CD4-positive, alpha-beta T cell treated with Interferon gamma for 1 hour (primary cell): ENCODE measurements at regions not wholly inside any gene's neighbourhood (a gene's known extent, or its start where the extent isn't known, plus 50 kb on each side); places are given as distances from the start of the nearest gene placed in this dataset.
"Not testable (repeated sequence)": the region's sequence is repeated elsewhere in the genome, so short reads cannot be mapped to it uniquely, and the experiment has no call there.

Source experiments
- DNase-seq: peaks from one replicate; pipeline ENCODE4 v3.0.0-alpha.2; 2020

GRCh38 chr7:79619216-79619615 is 165.7 kb upstream of the MAGI2 start:
- DNase-seq, result no peak

DNA sequence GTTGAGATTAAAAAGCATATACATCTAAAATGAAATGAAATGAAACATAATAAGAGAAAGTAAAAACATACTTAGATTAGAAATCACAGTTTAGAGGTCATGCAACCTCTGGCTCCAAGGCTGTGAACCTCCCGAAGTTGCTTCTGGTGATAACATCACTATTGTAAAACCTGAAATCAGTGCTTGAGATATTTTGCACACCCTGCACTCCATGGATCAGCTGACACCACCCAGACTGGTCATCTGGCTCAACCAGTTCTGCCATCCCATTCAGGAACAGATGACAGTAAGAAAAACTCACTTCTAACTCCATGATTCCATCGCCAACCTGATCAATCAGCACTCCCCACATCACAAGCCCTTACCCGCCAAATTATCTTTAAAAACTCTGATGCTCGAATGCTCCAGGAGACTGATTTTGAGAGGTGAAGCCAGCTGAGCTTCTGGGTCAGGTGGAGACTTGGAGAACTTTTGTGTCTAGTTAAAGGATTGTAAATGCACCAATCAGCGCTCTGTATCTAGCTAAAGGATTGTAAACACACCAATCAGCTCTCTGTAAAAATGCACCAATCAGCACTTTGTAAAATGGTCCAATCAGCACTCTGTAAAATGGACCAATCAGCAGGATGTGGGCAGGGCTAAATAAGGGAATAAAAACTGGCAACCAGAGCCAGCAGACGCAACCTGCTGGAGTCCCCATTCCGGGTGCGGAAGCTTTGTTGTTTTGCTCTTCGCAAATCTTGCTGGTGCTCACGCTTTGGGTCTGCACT is 162.6 kb upstream of the MAGI2 start:
- DNase-seq, result no peak

DNA sequence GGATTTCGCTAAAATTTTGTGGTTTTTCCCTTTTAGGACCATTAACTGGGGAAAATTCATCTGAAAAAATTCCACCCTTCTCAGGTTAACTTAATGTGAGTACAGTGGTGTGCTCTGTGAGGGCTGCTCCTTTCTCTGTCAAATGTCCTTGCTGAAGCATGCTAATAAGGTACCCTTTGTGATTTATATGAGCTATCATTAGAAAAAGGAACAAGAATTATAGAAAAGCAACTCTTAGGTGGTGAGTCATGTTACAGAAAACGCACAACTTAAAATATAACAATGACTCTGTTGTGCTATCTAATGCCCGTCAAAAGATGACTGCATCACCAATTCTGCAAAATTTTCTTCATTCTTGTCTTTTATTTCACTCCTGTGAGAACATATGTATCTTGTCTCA is 162.0 kb upstream of the MAGI2 start:
- DNase-seq, result no peak

DNA sequence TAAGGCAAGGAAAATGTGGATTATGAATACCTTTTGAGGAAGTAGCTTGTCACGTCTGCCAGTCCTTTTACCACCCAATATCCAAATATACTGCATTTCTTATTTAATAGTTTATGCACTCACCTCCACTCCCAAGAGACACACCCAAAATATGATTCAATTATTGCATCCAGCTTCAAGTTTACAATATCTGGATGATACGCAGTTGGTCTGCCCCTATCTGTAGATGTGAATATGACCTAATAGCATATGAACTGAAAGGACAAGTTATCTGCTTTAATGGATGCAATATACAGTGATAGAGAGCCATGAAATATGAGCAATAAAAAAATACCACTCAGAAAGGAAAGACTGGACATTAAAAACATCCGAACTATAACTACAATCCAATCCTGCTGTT is 159.4 kb upstream of the MAGI2 start:
- no peak for DNase-seq

- no peak for DNase-seq
These were observed 158.6 kb upstream of the MAGI2 start for GRCh38 chr7:79612022-79612421.

DNA sequence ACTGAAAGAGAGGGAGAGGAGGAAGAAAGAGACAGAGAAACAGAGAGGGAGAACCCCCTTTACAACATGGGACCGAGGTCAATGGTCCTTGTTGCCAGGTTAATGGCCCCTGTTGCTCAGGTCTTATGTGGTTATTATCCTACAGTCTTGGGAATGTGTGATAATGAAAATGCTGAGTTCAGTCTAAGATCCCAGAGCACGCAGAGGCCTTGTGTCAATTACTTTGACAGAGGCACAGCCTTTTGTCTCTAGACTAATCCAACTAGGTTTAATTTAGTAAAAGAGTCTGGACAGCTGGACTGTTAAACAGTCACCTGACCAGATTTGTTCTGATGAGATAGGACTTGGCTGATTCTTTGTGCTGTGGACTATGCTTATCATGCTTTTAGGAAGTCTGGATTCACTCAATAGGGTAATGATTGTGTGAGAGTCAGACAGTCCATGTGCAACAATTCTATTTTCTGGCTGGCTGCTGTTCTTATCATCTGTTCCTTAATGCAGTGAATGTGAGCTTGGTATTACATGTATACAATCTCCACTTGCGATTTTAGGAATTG is 157.4 kb upstream of the MAGI2 start:
- no peak for DNase-seq

- DNase-seq, result no peak
These were observed 156.8 kb upstream of the MAGI2 start for GRCh38 chr7:79610313-79610712.

GRCh38 chr7:79608005-79608404 is 154.5 kb upstream of the MAGI2 start:
- no peak for DNase-seq

DNA sequence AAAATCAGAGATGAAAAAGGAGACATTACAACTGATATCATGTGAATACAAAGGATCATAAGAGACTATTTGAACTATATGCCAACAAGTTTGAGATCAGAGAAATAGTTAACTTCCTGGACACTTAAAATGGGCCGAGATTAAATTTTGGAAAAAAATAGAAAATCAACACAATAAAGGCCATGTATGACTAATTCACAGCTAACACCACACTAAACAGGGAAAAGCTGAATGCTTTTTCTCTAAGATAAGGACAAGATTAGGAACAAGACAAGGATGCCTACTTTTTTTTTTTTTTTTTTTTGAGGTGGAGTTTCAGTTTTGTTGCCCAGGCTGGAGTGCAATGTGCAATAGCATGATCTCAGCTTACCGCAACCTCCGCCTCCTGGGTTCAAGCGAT is 151.4 kb upstream of the MAGI2 start:
- DNase-seq, result no peak

DNA sequence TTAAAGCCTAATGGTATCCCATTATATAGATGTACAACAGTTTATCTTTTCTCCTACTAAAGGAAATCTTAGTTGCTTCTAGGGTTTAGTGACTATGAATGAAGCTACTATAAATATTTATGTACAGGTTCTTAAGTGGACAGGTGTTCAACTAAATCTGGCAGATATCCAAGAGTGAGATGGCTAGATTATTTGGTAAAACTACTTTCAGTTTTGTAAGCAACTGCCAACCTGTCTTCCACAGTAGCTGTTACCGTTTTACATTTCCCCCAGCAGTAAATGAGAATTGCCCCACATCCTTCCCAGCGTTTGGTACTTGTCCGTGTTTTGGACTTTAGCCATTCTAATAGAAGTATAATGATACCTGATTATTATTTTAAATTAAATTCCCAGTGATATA is 144.9 kb upstream of the MAGI2 start:
- DNase-seq, result no peak

DNA sequence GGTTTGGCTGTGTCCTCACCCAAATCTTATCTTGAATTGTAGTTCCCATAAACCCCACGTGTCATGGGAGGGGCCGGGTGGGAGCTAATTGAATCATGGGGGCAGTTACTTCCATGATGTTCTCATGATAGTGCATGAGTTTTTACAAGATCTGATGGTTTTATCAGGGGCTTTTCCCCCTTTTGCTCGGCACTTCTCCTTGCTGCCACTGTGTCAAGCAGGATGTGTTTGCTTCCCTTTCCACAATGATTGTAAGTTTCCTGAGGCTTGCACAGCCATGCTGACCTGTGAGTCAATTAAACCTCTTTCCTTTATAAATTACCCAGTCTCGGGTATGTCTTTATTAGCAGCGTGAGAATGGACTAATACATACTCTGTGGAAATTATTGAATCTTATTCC is 141.2 kb upstream of the MAGI2 start:
- DNase-seq, result not testable (repeated sequence)

DNA sequence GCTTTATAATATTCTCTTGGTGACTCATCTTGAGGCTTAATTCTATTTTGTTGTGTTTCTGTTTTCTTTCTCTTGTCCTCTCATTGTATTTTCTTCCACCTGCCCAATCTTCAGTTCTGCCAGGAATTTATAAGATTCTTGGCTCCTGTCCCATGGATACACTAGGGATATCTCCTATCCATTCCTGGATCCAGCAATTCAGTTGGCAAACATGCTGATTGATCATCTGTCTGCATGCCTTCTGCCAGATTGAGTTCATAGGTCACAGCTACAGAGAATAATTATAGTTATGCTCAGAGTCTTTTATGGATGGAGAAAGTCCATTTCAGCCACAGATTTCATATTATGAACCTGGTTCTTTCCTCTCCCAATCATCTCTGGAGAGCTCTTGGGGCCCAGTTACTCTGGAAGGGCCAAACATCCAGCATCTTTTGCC is 140.4 kb upstream of the MAGI2 start:
- no peak for DNase-seq

DNA sequence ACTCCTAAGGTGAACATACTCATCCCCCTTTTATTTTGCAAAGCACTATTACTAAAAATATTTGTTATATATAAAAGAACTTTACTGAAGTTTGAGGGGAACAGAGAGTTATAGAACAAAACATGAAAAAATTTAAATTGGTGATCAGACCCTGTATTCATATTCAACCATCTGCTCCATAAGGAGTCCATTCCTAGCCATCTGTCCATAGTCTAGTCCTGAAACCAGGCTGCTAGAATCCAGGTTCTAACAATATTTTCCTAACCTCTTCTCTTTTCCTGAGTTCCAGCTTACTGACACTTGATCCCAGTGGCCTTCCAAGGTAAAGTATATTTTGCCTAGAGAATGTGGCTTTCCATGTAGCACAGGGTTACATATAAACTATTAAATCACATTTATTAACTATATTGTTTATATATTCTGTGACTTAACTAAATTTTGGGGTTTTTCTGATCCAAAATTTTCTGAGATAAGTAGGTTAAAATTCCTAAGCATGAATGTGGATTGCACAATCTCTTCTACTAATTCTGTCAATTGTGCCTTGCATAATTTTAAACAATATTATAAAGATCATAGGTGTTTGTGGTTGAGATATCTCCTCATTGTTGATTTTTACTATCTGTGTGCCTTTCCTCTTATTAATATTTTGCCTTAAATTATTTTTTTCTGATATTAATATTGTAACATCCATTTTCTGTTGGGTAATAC is 137.6 kb upstream of the MAGI2 start:
- no peak for DNase-seq

GRCh38 chr7:79590391-79590790 is 136.9 kb upstream of the MAGI2 start:
- DNase-seq, result no peak

DNA sequence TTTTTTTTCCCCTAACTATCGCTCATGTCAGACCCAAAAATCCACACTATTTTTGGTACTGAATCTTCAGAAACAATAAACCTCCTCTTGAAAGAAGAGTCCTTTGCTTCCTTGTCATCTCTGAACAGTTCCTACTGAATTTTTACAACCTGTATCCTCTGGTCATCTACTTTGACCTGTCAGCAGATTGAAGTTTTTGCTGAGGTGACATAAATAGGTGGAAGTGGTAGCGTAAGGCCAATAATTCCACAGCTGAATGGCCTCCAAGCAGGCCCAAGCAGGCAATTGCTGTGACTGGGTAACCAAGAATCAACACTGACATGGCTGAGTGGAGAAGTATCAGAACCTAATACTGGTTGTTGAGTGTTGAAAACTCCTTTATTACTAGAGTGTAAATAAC is 117.4 kb upstream of the MAGI2 start:
- DNase-seq, result no peak

GRCh38 chr7:79563821-79564522 is 110.5 kb upstream of the MAGI2 start:
- no peak for DNase-seq

- DNase-seq, result no peak
These were observed 102.1 kb upstream of the MAGI2 start for GRCh38 chr7:79555571-79555970.

GRCh38 chr7:79553811-79554555 is 100.5 kb upstream of the MAGI2 start:
- DNase-seq, result no peak

- DNase-seq, result no peak
These were observed 99.0 kb upstream of the MAGI2 start for GRCh38 chr7:79552463-79552862.

GRCh38 chr7:79548727-79549126 is 95.3 kb upstream of the MAGI2 start:
- no peak for DNase-seq

DNA sequence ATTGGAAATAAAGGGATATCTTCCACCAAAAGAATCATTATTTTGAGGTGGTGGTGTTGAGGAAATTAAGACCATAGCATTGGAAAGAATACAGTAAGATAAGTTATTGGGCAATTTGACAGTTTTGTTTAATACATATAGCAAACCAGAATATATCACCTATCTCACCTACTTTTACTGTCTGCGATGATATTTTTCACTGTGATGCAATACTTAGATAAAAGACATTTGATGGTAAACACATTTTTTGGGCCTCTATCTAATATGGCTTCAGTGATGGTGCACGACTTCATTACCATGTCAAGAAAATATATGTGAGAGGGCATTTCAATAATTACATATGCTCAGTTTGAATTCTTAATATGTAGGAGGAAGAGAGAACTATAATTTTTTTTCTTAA is 93.7 kb upstream of the MAGI2 start:
- no peak for DNase-seq

DNA sequence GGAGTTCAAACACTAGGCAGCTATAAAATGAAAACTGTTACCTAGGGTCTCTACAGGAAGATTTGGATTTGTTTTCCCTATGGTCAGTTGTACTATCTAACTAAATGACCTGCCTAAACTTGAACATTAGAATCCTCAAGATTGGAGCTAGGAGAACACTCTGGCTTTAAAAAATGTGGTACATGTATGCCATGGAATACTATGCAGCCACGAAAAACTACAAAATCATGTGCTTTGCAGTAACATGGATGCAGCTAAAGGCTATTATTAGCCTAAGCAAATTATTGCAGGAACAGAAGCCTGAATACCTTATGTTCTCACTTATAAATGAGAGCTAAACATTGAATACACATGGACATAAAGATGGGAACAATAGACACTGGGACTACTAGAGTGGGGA is 87.1 kb upstream of the MAGI2 start:
- no peak for DNase-seq

DNA sequence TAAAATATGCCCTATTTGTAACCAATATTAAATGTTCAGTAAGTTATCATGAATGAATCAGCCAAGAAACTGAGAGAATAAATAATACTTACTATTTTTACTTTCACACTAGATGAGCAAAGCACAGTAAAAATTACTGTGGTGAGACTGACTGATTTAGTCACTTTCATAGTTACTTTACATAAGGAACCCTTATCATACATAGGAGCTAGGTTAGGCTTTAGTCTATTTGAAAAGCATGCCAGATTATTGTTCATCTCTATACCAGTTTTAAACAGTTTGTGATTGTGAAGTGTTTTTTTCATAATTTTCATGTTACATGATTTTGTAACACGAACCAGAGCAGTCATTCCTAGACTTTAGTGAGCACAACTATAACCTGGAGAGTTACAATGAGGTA is 80.7 kb upstream of the MAGI2 start:
- DNase-seq, result no peak
